Dendritic cell treated with granulocyte-macrophage colony-stimulating factor and Interleukin-4, amounts not matched to agents 40 ng/mL and 50 ng/mL, for 4 days (primary cell): ENCODE measurements at regions not wholly inside any gene's neighbourhood (a gene's known extent, or its start where the extent isn't known, plus 50 kb on each side); places are given as distances from the start of the nearest gene placed in this dataset.
"Not testable (repeated sequence)": the region's sequence is repeated elsewhere in the genome, so short reads cannot be mapped to it uniquely, and the experiment has no call there.

Source experiments
- H3K27ac Mint-ChIP-seq: one replicate; pipeline ENCODE4 v1.8.0; 2022; ENCODE audit warnings: mild to moderate bottlenecking, mixed read lengths
- H3K27me3 Mint-ChIP-seq: one replicate; pipeline ENCODE4 v1.8.0; 2022; ENCODE audit warnings: mild to moderate bottlenecking, mixed read lengths
- H3K36me3 Mint-ChIP-seq: one replicate; pipeline ENCODE4 v1.8.0; 2022; ENCODE audit warnings: low read depth, mixed read lengths
- H3K4me1 Mint-ChIP-seq: one replicate; pipeline ENCODE4 v1.8.0; 2022; ENCODE audit warnings: low read depth, mixed read lengths
- H3K4me3 Mint-ChIP-seq: one replicate; pipeline ENCODE4 v1.8.0; 2022; ENCODE audit warnings: mild to moderate bottlenecking, moderate library complexity, mixed read lengths
- H3K9me3 Mint-ChIP-seq: one replicate; pipeline ENCODE4 v1.8.0; 2022; ENCODE audit warnings: mixed read lengths
- intact Hi-C: fragments of 100-400 bp; cut with micrococcal nuclease; formaldehyde crosslinking; loops from one replicate; pipeline ENCODE4 v1.15.0; 2022

- peaks cover 21% of the 10 kb centered on the region for H3K4me1 Mint-ChIP-seq
- H3K9me3 Mint-ChIP-seq, result no peaks in the 10 kb centered on the region
- H3K27me3 Mint-ChIP-seq, result no peaks in the 10 kb centered on the region
- H3K36me3 Mint-ChIP-seq, result no peaks in the 10 kb centered on the region
- H3K27ac Mint-ChIP-seq, result peak overlapping the region; percentile 9
- H3K4me3 Mint-ChIP-seq, result no peak overlapping the region
- intact Hi-C loops, result no loop called here
These were observed 51.8 kb upstream of the MYB start for GRCh38 chr6:135129136-135129856.

GRCh38 chr6:135128268-135128914 is 52.7 kb upstream of the MYB start:
- H3K27me3 Mint-ChIP-seq, result no peaks in the 10 kb centered on the region
- H3K9me3 Mint-ChIP-seq, result no peaks in the 10 kb centered on the region
- H3K27ac Mint-ChIP-seq, result peak overlapping the region; percentile 9
- peaks cover 21% of the 10 kb centered on the region for H3K4me1 Mint-ChIP-seq
- H3K36me3 Mint-ChIP-seq, result no peaks in the 10 kb centered on the region
- H3K4me3 Mint-ChIP-seq, result no peak overlapping the region
- intact Hi-C loops, result no loop called here

- Mint-ChIP-seq H3K4me1 (peaks cover 15% of the 10 kb centered on the region), H3K4me3 (no peak overlapping the region), H3K9me3 (no peaks in the 10 kb centered on the region), H3K27me3 (no peaks in the 10 kb centered on the region), H3K36me3 (no peaks in the 10 kb centered on the region), H3K27ac (no peak overlapping the region)
- intact Hi-C loops, result no loop called here
These were observed 54.4 kb upstream of the MYB start for GRCh38 chr6:135126729-135127128.

- intact Hi-C loops, result no loop called here
- Mint-ChIP-seq H3K4me1 (peaks cover 15% of the 10 kb centered on the region), H3K4me3 (no peak overlapping the region), H3K27me3 (no peaks in the 10 kb centered on the region), H3K27ac (no peak overlapping the region), H3K9me3 (no peaks in the 10 kb centered on the region), H3K36me3 (no peaks in the 10 kb centered on the region)
These were observed 55.1 kb upstream of the MYB start for GRCh38 chr6:135126034-135126433.

GRCh38 chr6:135121434-135121833 is 59.7 kb upstream of the MYB start:
- no peaks in the 10 kb centered on the region for H3K9me3 Mint-ChIP-seq
- H3K27me3 Mint-ChIP-seq, result no peaks in the 10 kb centered on the region
- H3K4me3 Mint-ChIP-seq, result no peak overlapping the region
- H3K36me3 Mint-ChIP-seq, result no peaks in the 10 kb centered on the region
- H3K27ac Mint-ChIP-seq, result no peak overlapping the region
- intact Hi-C loops, result no loop called here
- no peaks in the 10 kb centered on the region for H3K4me1 Mint-ChIP-seq

- Mint-ChIP-seq H3K27me3 (no peaks in the 10 kb centered on the region), H3K36me3 (no peaks in the 10 kb centered on the region), H3K9me3 (no peaks in the 10 kb centered on the region), H3K27ac (no peak overlapping the region), H3K4me1 (no peaks in the 10 kb centered on the region), H3K4me3 (no peak overlapping the region)
- intact Hi-C loops, result no loop called here
These were observed 62.9 kb upstream of the MYB start for GRCh38 chr6:135118134-135118730.

GRCh38 chr6:135117413-135117968 is 62.9 kb upstream of the HBS1L start:
- no peak overlapping the region for H3K4me3 Mint-ChIP-seq

GRCh38 chr6:135116571-135116970 is 61.9 kb upstream of the HBS1L start:
- Mint-ChIP-seq H3K36me3 (no peaks in the 10 kb centered on the region), H3K27me3 (no peaks in the 10 kb centered on the region), H3K27ac (no peak overlapping the region), H3K4me3 (no peak overlapping the region), H3K9me3 (no peaks in the 10 kb centered on the region), H3K4me1 (no peaks in the 10 kb centered on the region)
- intact Hi-C loops, result no loop called here

More at GRCh38 chr6:135117413-135117968, 62.9 kb upstream of the HBS1L start:
- Mint-ChIP-seq H3K36me3 (no peaks in the 10 kb centered on the region), H3K9me3 (no peaks in the 10 kb centered on the region), H3K4me1 (no peaks in the 10 kb centered on the region), H3K27ac (no peak overlapping the region), H3K27me3 (no peaks in the 10 kb centered on the region)
- intact Hi-C loops, result no loop called here

- H3K4me3 Mint-ChIP-seq, result no peak overlapping the region
- no peaks in the 10 kb centered on the region for H3K4me1 Mint-ChIP-seq
- intact Hi-C loops, result no loop called here
These were observed 61.2 kb upstream of the HBS1L start for GRCh38 chr6:135115834-135116233.

GRCh38 chr6:135115411-135115810 is 60.8 kb upstream of the HBS1L start:
- no peak overlapping the region for H3K4me3 Mint-ChIP-seq
- no peaks in the 10 kb centered on the region for H3K27me3 Mint-ChIP-seq
- intact Hi-C loops, result no loop called here
- no peaks in the 10 kb centered on the region for H3K4me1 Mint-ChIP-seq
- no peaks in the 10 kb centered on the region for H3K36me3 Mint-ChIP-seq
- H3K9me3 Mint-ChIP-seq, result no peaks in the 10 kb centered on the region
- H3K27ac Mint-ChIP-seq, result no peak overlapping the region

More at GRCh38 chr6:135115834-135116233, 61.2 kb upstream of the HBS1L start:
- no peaks in the 10 kb centered on the region for H3K36me3 Mint-ChIP-seq
- no peak overlapping the region for H3K27ac Mint-ChIP-seq
- H3K27me3 Mint-ChIP-seq, result no peaks in the 10 kb centered on the region
- no peaks in the 10 kb centered on the region for H3K9me3 Mint-ChIP-seq

- Mint-ChIP-seq H3K4me1 (no peaks in the 10 kb centered on the region), H3K36me3 (no peaks in the 10 kb centered on the region), H3K9me3 (no peaks in the 10 kb centered on the region), H3K4me3 (no peak overlapping the region), H3K27ac (no peak overlapping the region), H3K27me3 (no peaks in the 10 kb centered on the region)
- intact Hi-C loops, result no loop called here
These were observed 59.9 kb upstream of the HBS1L start for GRCh38 chr6:135114355-135115145.

GRCh38 chr6:135113860-135114259 is 59.2 kb upstream of the HBS1L start:
- Mint-ChIP-seq H3K4me3 (no peak overlapping the region), H3K36me3 (no peaks in the 10 kb centered on the region), H3K27me3 (no peaks in the 10 kb centered on the region), H3K4me1 (no peaks in the 10 kb centered on the region), H3K27ac (no peak overlapping the region), H3K9me3 (no peaks in the 10 kb centered on the region)
- intact Hi-C loops, result no loop called here

GRCh38 chr6:135112951-135113350 is 58.3 kb upstream of the HBS1L start:
- H3K9me3 Mint-ChIP-seq, H3K4me1 Mint-ChIP-seq, H3K36me3 Mint-ChIP-seq, H3K27ac Mint-ChIP-seq, intact Hi-C loops, H3K27me3 Mint-ChIP-seq, H3K4me3 Mint-ChIP-seq: not testable (repeated sequence)
